ENCODE measurements at regions not wholly inside any gene's neighbourhood (a gene's known extent, or its start where the extent isn't known, plus 50 kb on each side); places are given as distances from the start of the nearest gene placed in this dataset.

- TF ChIP-seq CTCF (IDR thresholded peaks at IDR 0.05; ENCODE audit: low read depth, low read length, poor library complexity, severe bottlenecking) (no peak), EZH2phosphoT487 (IDR thresholded peaks at IDR 0.05; ENCODE audit: borderline replicate concordance, low read length) (no peak)
Observed at GRCh38 chr12:14157088-14157747, 175.8 kb upstream of the GRIN2B start.

Data from DOHH2 (cell line).